Fibroblast of skin of abdomen (primary cell): ENCODE measurements at regions not wholly inside any gene's neighbourhood (a gene's known extent, or its start where the extent isn't known, plus 50 kb on each side); places are given as distances from the start of the nearest gene placed in this dataset.
A peak's percentile ranks its signal among the peaks of the same experiment; 100 is the strongest.
"Not testable (repeated sequence)": the region's sequence is repeated elsewhere in the genome, so short reads cannot be mapped to it uniquely, and the experiment has no call there.

Experiments used
- DNase-seq: peaks from one replicate; pipeline ENCODE4 v3.0.0-alpha.2; 2013

DNA sequence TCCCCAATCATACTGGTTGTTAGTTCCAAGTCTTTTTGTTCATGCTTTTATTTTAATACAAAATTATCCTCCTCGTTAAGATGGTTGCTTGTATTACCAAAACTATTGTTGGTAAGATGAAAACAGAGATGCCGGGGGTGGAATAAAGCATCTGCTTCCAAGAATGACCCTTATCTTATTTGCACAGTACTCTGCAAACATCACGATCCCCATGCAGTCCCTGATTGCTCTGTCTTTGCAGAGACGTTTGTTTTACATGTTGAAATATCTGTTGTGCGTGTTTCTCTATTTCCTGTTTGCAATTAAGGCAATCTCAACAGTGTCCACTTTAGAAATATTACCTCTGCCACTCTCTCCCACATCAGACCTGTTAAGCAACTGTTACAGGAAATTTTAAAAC is 141.3 kb upstream of the NCAM2 start:
- DNase-seq = no peak

GRCh38 chr21:20874202-20874601 is 124.0 kb upstream of the NCAM2 start:
- DNase-seq = no peak

DNA sequence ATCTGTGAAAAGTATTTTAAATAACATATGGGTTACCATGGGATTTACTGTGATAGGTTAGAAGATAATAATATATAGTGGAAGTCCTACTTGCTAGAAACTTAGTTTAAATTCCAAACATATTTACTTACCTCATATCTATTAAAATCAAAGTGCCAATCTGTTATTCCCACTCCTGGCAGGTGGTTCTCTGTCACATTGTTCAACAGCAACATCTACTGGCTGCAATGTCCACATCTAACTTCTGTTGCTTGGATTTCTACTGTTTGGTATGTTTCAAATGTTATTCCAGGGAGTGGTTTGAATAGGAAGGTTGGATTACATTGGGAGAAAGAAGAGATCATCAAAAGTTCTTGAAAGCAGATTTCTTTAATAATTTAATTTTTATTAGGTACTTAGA is 122.5 kb upstream of the NCAM2 start:
- DNase-seq = peak; percentile 30

DNA sequence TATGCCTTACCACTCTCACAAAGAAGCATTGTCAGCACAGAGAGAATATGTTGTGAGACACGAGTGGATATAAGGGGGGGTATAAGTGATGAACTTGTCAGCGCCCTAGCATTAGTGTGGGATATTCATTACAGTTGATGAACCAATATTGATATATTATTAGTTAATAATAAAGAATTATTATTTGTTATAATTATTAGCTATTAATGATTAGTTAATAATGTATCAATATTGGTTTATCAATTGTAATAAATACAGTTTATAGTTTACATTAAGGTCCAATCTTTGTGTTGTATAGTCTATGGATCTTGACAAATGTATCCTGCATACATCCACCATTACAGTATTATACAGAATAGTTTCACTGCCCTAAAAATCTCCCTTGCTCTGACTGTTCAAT is 120.2 kb upstream of the NCAM2 start:
- no peak for DNase-seq

DNA sequence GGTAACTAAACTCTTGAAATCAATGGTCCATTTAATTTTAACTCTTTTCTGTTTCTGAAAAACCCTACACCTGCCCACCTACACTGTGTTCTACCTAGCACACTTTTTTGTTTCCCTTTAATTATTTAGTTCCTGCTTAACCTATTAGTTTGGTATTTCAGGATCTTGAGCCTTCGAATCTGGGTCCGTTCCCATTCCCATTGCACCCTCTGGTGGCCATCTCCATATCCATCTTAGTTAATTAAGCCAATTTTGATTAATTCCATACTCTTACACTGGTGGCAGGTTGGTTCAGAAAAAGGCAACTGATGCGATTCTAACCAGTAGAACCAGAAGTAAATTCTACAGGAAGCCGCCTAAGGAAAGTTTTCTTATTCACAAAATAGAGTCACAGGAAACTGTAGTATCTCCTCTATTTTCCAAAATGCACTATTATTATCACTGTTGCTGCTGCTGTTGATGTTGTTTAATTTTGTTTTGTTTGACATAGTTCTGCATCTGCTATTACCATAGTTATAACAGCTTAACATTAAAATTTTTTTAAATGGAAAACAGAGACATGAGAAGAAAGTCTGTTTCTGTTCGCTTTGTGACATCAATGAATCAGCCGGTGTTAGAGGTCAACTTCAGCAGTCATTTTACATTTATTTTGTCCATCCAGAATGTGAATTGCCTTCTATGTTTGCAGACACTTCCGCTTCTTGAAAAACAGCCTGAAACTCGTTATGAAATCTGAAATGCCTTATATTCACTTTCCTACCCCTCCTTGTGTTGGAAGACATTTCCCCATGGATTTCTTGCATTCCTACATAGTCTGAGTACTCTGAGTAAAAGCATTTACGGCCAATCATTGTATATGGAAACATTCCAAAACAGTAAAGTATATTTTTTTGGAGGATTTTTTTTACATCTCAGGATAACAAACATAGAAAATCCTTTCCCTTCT is 115.5 kb upstream of the NCAM2 start:
- peak; percentile 91 for DNase-seq

- DNase-seq = peak; percentile 82
Measured at GRCh38 chr21:20883408-20883800, 114.8 kb upstream of the NCAM2 start.

GRCh38 chr21:20902511-20902910 is 95.7 kb upstream of the NCAM2 start:
- no peak for DNase-seq

- no peak for DNase-seq
Measured at GRCh38 chr21:20902998-20903397, 95.2 kb upstream of the NCAM2 start.

DNA sequence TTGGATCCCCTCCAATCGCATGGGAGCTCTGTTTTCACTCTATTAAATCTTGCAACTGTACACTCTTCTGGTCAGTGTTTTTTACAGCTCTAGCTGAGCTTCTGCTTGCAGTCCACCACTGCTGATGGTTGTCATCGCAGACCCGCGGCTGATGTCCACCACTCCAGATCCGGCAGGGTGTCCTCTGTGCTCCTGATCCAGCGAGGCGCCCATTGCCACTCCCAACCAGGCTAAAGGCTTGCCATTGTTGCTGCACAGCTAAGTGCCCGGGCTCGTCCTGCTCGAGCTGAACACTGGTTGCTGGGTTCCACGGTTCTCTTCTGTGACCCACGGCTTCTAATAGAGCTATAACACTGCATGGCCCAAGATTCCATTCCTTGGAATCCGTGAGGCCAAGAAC is 70.7 kb upstream of the NCAM2 start:
- not testable (repeated sequence) for DNase-seq

GRCh38 chr21:20942523-20942922 is 55.7 kb upstream of the NCAM2 start:
- DNase-seq = no peak

DNA sequence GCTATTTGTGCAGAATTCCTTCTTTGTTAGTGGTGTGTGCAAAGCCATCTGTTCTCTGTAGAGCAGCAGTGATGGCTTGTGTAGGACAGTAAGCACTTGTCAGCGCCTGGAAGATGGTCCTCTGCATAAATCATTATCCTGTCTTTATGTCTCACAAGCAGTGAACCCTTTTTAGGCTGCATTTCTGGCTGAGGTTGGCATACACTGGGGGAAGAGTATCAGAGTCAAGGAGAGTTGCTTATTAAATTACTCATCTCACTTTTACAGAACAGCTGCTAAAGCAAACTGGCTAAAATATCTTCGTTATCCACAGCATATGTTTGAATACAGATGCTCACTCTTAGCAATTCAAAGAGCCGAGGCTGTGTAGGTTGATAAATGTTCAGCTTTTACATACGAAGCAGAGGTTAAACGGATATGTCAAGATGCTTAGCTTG is 54.6 kb upstream of the NCAM2 start:
- peak; percentile 16 for DNase-seq

- DNase-seq = no peak
Measured at GRCh38 chr21:20944139-20944538, 54.1 kb upstream of the NCAM2 start.

DNA sequence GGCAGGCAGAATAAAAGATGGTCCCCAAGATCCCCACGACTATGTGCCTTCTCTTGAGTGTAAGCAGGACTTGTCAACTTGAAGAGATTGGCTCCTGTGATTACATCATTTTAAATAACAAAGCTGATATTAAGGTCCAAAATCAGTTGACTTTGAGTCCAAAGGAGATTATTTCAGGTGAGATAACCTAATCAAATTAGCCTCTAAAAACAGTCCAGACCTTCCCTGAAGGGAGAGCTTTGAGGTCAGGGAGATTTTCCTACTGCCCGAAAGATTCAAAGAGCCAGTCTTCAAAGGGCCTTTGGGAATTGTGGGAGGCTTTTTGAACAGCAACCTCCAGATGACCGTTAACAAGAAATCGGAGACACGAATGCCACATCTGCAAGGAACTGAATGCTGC is 51.5 kb upstream of the NCAM2 start:
- no peak for DNase-seq
